HG03196 (cell line): ENCODE measurements at regions not wholly inside any gene's neighbourhood (a gene's known extent, or its start where the extent isn't known, plus 50 kb on each side); places are given as distances from the start of the nearest gene placed in this dataset.

Experiments used
- ATAC-seq: cut with Tn5 transposase; IDR thresholded peaks from one replicate; pipeline ENCODE4 v1.9.1; 2021; ENCODE audit not compliant: unreplicated experiment

- no peak for ATAC-seq
Observed at GRCh38 chr10:27451054-27451453, 53.0 kb upstream of the RAB18 start.

GRCh38 chr10:27450225-27450624 lies 53.9 kb upstream of the RAB18 start:
- no peak for ATAC-seq

- ATAC-seq, result no peak
Observed at GRCh38 chr10:27449571-27449970, 54.5 kb upstream of the RAB18 start.

GRCh38 chr10:27448921-27449320 lies 55.2 kb upstream of the RAB18 start:
- no peak for ATAC-seq

- ATAC-seq, result no peak
Observed at GRCh38 chr10:27447540-27447939, 56.6 kb upstream of the RAB18 start.

- ATAC-seq, result no peak
Observed at GRCh38 chr10:27446091-27446918, 57.8 kb upstream of the RAB18 start.

GRCh38 chr10:27445070-27445469 lies 59.0 kb upstream of the RAB18 start:
- ATAC-seq, result no peak

- no peak for ATAC-seq
Observed at GRCh38 chr10:27440478-27440877, 63.6 kb upstream of the RAB18 start.

GRCh38 chr10:27440021-27440420 lies 64.1 kb upstream of the RAB18 start:
- ATAC-seq, result no peak

GRCh38 chr10:27439101-27439500 lies 65.0 kb upstream of the RAB18 start:
- no peak for ATAC-seq

- no peak for ATAC-seq
Observed at GRCh38 chr10:27437775-27438174, 66.3 kb upstream of the RAB18 start.

- no peak for ATAC-seq
Observed at GRCh38 chr10:27436710-27437109, 67.4 kb upstream of the RAB18 start.

- no peak for ATAC-seq
Observed at GRCh38 chr10:27433976-27434375, 70.1 kb upstream of the RAB18 start.

GRCh38 chr10:27426948-27427467 lies 77.1 kb upstream of the RAB18 start:
- ATAC-seq, result no peak

- no peak for ATAC-seq
Observed at GRCh38 chr10:27413831-27414348, 90.2 kb upstream of the RAB18 start.

GRCh38 chr10:27413387-27413786 lies 90.7 kb upstream of the RAB18 start:
- ATAC-seq, result no peak

- no peak for ATAC-seq
Observed at GRCh38 chr10:27410153-27410552, 94.0 kb upstream of the RAB18 start.

GRCh38 chr10:27407271-27407670 lies 96.8 kb upstream of the RAB18 start:
- ATAC-seq, result no peak

GRCh38 chr10:27399871-27400270 lies 104.2 kb upstream of the RAB18 start:
- ATAC-seq, result no peak

GRCh38 chr10:27393961-27394360 lies 110.1 kb upstream of the RAB18 start:
- ATAC-seq, result no peak

GRCh38 chr10:27392606-27393005 lies 111.5 kb upstream of the RAB18 start:
- ATAC-seq, result no peak

- no peak for ATAC-seq
Observed at GRCh38 chr10:27391916-27392315, 112.2 kb upstream of the RAB18 start.

- no peak for ATAC-seq
Observed at GRCh38 chr10:27391325-27391724, 112.8 kb upstream of the RAB18 start.
